Caki2 (cell line): ENCODE measurements at regions not wholly inside any gene's neighbourhood (a gene's known extent, or its start where the extent isn't known, plus 50 kb on each side); places are given as distances from the start of the nearest gene placed in this dataset.

Experiments used
- DNase-seq: peaks from one replicate; pipeline ENCODE4 v3.0.0-alpha.2; 2015; ENCODE audit warnings: low read depth
- in situ Hi-C: cut with HindIII; loops from 2 replicates; pipeline ENCODE4 v1.10.0; 2016; ENCODE audit warnings: low sequenced_read_pairs, low pct_unique_long_range_greater_than_20kb, mixed read lengths

DNA sequence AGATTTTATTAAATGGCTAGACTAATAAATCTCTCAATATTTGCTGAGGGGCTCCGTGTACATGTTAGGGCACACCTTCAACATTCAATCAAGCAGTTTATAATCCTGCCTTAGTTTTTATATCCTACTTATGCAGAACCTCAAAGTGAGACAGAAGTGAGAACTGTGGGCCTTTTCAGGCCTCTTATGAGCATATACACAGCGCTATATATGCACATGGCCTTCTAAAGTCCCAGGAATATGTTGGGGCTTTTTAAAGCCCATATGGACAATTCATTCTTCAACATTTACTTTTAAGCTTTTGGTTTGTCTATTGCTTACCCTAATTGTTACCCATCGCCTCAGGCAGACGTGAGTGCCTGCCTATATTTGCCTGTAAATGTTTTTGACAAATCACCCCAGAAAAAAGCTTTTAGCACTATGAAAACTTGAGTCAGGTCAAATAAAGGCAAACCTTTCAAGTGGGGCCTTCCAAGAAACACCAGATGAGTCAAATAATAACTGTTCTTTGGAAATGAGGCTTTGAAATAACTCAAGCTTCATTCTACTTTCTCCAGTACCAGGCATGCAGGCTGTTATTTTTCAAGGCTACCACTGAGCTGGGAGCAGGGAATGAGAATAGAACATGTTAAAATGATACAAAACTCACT, 58.2 kb downstream of the ESM1 start:
- in situ Hi-C loops = no loop called here
- no peak for DNase-seq

DNA sequence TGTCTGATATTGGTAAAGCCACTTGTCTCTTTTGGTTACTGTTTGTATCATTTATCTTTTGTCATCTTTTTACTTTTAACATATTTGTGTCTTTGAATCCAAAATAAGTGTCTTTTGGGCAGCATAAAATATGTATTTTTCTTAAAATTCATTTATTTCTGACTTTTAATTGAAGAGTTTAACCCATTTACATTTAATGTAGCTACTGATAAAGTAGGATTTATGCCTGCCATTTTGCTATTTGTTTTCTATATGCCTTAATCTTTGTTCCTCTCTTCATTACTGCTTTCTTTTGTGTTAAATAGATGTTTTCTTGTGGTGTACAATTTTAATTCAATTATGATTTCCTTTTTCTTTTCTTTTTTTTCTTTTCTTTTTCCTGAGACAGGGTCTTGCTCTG, 60.9 kb downstream of the ESM1 start:
- DNase-seq = no peak
- in situ Hi-C loops = no loop called here

DNA sequence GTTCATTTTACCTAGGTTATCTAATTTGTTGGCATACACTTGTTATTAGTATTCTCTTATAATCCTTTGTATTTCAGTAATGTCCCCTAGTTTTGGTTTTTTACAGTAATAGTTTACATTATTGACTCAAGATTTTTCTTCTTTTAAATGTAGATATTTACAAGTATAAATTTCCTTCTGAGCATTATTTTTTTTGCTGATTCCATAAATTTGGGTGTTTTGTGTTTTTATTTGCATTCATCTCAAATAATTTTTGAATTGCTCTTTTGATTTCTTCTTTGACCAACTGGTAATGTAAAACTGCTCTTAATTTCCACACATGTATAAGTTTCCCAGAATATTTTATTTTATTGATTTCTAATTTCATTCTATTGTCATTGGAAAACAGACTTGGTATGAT, 68.1 kb downstream of the ESM1 start:
- in situ Hi-C loops = no loop called here
- no peak for DNase-seq

GRCh38 chr5:54915466-54916027, 69.8 kb downstream of the ESM1 start:
- in situ Hi-C loops = no loop called here
- DNase-seq = no peak

- in situ Hi-C loops = no loop called here
- DNase-seq = no peak
Observed at GRCh38 chr5:54912021-54912420, 73.4 kb downstream of the ESM1 start.

- in situ Hi-C loops = no loop called here
- DNase-seq = no peak
Observed at GRCh38 chr5:54909911-54910870, 75.2 kb downstream of the ESM1 start.

GRCh38 chr5:54908774-54909525, 76.4 kb downstream of the ESM1 start:
- in situ Hi-C loops = no loop called here
- no peak for DNase-seq

GRCh38 chr5:54905942-54906537, 79.4 kb downstream of the ESM1 start:
- no peak for DNase-seq

DNA sequence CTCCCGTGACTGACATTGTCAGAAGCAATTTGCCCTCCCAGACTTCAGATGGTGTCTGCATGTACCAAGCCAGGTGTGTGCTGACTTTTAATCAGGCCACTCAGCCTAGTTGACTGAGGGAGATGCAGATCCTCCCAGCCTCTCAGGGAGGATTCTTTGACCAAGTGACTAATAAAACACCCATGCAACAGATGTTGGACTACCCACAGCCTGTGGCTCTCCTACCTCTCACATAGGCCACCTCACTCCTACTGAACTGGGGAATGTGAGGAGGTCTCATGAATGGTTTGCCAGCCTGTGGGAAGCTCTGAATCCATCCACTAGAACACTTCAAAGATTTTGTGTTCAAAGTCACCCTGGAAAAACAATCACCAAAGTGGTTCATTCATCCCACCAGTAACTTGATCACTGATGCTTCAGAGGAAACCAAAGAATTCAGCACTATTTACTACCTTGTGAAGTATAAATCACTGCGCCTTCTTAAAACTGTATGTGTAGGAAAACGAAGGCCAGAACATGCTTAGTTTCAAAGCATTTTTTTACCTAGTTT, 80.1 kb downstream of the ESM1 start:
- no peak for DNase-seq
- in situ Hi-C loops = no loop called here

More at GRCh38 chr5:54905942-54906537, 79.4 kb downstream of the ESM1 start:
- in situ Hi-C loops = no loop called here

DNA sequence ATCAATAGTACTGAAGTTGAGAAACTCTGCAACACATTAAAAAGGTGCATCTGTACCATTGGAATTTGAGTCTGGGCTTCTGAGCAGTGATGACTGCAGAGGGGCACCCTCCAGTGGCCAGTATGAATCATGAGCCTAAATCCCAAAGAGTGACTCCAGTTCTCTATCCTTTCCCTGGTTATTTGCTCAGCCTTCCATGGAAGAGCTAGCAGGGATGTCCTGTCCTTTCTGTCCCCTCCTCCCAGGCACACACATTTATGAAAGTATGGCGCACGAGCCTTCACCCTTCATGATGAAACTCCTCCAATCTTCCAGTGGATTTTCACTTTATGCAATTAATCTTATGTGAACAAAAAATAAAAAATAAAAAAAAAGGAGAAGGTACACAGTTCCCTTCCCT, 81.0 kb downstream of the ESM1 start:
- no peak for DNase-seq
- in situ Hi-C loops = no loop called here

- in situ Hi-C loops = no loop called here
- no peak for DNase-seq
Observed at GRCh38 chr5:54902791-54903473, 82.5 kb downstream of the ESM1 start.

DNA sequence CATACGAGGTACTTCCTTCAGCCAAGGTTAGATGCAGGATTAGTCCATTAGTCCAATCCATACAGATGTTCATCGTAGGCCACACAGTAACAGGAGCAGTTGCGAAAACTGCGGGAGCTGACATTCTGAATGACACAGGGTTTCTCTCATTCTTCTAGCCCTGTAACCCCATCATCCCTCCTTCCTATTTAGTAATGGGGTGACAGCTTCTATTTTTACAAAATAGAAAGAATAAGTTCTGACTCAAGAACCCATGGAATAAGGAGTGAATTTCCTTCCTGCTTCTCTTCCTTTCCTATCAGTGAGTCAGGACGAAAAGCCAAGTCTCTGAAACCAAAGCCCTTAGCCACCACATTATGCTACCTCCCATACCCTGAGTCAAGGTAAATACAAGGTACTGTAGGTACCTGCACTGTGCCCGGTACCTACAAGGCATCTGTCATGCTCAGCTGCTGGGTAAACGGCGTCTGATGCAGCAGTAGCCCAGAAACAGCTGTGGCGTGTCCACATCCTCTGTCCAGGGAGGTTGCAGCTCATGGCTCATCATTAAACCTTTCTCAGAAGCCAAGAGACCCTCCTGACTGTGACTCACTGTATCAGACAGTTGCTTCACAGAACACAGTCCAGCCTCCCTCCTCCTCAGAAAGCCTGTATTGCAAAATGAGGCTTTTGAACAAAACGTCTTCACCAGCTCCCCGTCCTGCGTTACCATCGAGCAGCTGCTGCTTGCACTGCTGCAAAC, 84.2 kb downstream of the ESM1 start:
- DNase-seq = no peak
- in situ Hi-C loops = no loop called here

DNA sequence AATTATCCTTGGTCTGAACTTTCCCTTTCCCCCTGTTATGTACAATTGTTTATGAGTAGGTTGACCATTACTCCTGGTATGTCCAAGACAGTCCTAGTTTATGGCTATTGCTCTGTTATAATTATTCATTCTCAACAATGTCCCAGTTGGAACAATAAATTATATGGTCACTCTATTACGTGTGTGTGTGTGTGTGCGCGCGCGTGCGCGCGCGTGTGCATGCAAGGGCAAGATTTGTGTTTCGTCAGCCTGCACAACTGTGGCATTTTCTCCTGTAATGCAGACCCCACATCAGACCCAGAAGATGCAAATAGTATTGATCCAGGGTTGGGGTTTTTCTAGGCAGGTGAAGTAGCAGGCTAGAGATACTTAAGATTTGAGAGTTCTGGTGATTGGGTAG, 88.4 kb downstream of the ESM1 start:
- in situ Hi-C loops = no loop called here
- no peak for DNase-seq

DNA sequence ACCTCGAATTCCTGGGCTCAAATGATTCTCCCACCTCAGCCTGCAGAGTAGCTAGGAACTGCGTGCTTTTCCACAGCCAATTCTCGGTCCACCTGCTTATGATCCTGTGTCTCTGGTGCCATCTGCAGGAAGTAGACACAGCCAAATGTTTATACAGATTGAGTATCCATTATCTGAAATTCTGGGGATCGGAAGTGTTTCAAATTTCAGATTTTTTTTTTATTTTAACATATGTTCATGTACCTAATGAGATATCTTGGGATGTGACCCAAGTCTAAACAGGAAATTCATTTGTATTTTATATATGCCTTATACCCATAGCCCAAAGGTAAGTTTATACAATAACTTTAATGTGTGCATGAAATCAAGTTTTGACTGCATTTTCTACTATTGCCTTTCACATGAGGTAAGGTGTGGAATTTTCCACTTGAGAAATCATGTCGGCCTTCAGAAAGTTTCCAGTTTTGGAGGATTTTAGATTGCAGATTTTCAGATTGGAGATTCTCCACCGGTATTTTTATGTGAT, 89.5 kb downstream of the ESM1 start:
- DNase-seq = no peak
- in situ Hi-C loops = no loop called here

GRCh38 chr5:54894957-54895815, 90.2 kb downstream of the ESM1 start:
- in situ Hi-C loops = no loop called here
- DNase-seq = peak; percentile 46

- in situ Hi-C loops = no loop called here
Observed at GRCh38 chr5:54889826-54890225, 95.6 kb downstream of the ESM1 start.

More at GRCh38 chr5:54889826-54890225, 95.6 kb downstream of the ESM1 start:
- DNase-seq = peak; percentile 81
